HepG2 (cell line): ENCODE measurements at regions not wholly inside any gene's neighbourhood (a gene's known extent, or its start where the extent isn't known, plus 50 kb on each side); places are given as distances from the start of the nearest gene placed in this dataset.

ENCODE experiments used
- ATAC-seq: fragments of 200-7000 bp; cut with Tn5 transposase; 3 replicates; pipeline ENCODE4 v1.9.1; 2020; ENCODE audit warnings: mild to moderate bottlenecking, moderate library complexity
- BruUV-seq: library from RNA; stranded (reverse); fragments of 400-500 nt; replicated peaks from 2 replicates; lab custom pipeline; 2021; lab: Mats Ljungman, UMichigan
- CTCF ChIA-PET: fragments of 300-600 bp; formaldehyde crosslinking; extraction: SDS; loops from one replicate; lab custom pipeline; 2021; ENCODE audit warnings: low total read pairs, inconsistent platforms, low intra/inter-chr PET ratio; lab: Yijun Ruan, JAX
- POLR2A ChIA-PET: fragments of 350-600 bp; sonication (Branson Sonifier 250); formaldehyde crosslinking; loops from one replicate; lab custom pipeline; 2020; ENCODE audit warnings: antibody characterized with exemption, inconsistent platforms; lab: Yijun Ruan, JAX
- DNase-seq: peaks from one replicate; pipeline ENCODE4 v3.0.0-alpha.2; 2015; ENCODE audit warnings: low spot score
- FAIRE-seq: peaks from 3 replicates; lab custom pipeline; 2011; peaks lifted over from hg19 to GRCh38; lab: Jason Lieb, UNC
- H2AFZ ChIP-seq: one replicate; pipeline ENCODE4 v1.6.1; 2011; ENCODE audit warnings: low read length, inconsistent platforms
- H3K27ac ChIP-seq: fragments of 300-600 bp; 3 replicates; pipeline ENCODE4 v1.8.0; 2011; ENCODE audit warnings: mixed run types, mild to moderate bottlenecking, mixed read lengths, low read length, inconsistent platforms; ENCODE audit not compliant: insufficient read depth; ENCODE audit errors: extremely low read length
- H3K27me3 ChIP-seq, 2 experiments: fragments of 200-600 bp in 1 of 2; 2 replicates in 1 of 2; 3 replicates in 1 of 2; pipeline versions ENCODE4 v1.6.0 to v1.8.0; 2011; ENCODE audit warnings: low read length in 2 of 2, mild to moderate bottlenecking in 2 of 2, moderate library complexity in 2 of 2, inconsistent platforms in 1 of 2; ENCODE audit not compliant: insufficient read depth in 2 of 2, control insufficient read depth in 1 of 2
- H3K36me3 ChIP-seq, 2 experiments: fragments of 200-600 bp in 1 of 2; replicated peaks in 1 of 2; 2 replicates in 1 of 2; 3 replicates in 1 of 2; pipeline versions ENCODE4 v1.5.1 to v1.8.0; 2011; ENCODE audit warnings: low read length in 2 of 2, inconsistent platforms in 1 of 2; ENCODE audit not compliant: insufficient read depth in 2 of 2, control insufficient read depth in 1 of 2
- H3K4me1 ChIP-seq: 2 replicates; pipeline ENCODE4 v1.5.1; 2012; ENCODE audit warnings: low read length, inconsistent platforms; ENCODE audit not compliant: insufficient read depth
- H3K4me2 ChIP-seq: 2 replicates; pipeline ENCODE4 v1.6.0; 2011; ENCODE audit warnings: low read depth, low read length, inconsistent platforms
- H3K4me3 ChIP-seq, 3 experiments: fragments of 200-600 bp in 1 of 3; sonication (generic), shearing (Covaris generic) in 1 of 3; replicated peaks in 1 of 3; 2 replicates each; pipeline ENCODE4 v1.5.1; 2011 to 2016; ENCODE audit warnings: low read length in 3 of 3, inconsistent platforms in 2 of 3, low read depth in 2 of 3, mild to moderate bottlenecking in 2 of 3, control low read depth in 1 of 3, mixed read lengths in 1 of 3; ENCODE audit not compliant: insufficient read depth in 1 of 3
- H3K79me2 ChIP-seq: one replicate; pipeline ENCODE4 v1.6.1; 2011; ENCODE audit warnings: low read length, inconsistent platforms; ENCODE audit not compliant: insufficient read depth
- H3K9ac ChIP-seq: 2 replicates; pipeline ENCODE4 v1.6.0; 2011; ENCODE audit warnings: mild to moderate bottlenecking, low read depth, low read length, inconsistent platforms; ENCODE audit not compliant: insufficient read depth
- H3K9me3 ChIP-seq: 2 replicates; pipeline ENCODE4 v1.5.1; 2012; ENCODE audit warnings: mild to moderate bottlenecking, low read length
- H4K20me1 ChIP-seq: 2 replicates; pipeline ENCODE4 v1.6.0; 2011; ENCODE audit warnings: inconsistent platforms, mild to moderate bottlenecking, low read length, moderate library complexity; ENCODE audit not compliant: insufficient read depth
- ARNT2 ChIP-seq: sonication (generic); formaldehyde crosslinking; IDR thresholded peaks from 2 replicates; pipeline ENCODE4 v1.8.0; 2022; ENCODE audit warnings: mild to moderate bottlenecking, low read depth, missing genetic modification reagents, moderate library complexity
- CENPT ChIP-seq: sonication (generic); formaldehyde crosslinking; IDR thresholded peaks from 2 replicates; pipeline ENCODE4 v1.8.0; 2022; ENCODE audit warnings: low read depth, mild to moderate bottlenecking, moderate library complexity, missing genetic modification reagents
- HOXA3 ChIP-seq: sonication (generic); formaldehyde crosslinking; IDR thresholded peaks from 2 replicates; pipeline ENCODE4 v1.5.0; 2020; ENCODE audit warnings: missing genetic modification reagents
- POLR2AphosphoS5 ChIP-seq: IDR thresholded peaks from 2 replicates; pipeline ENCODE4 v1.6.1; 2012; ENCODE audit warnings: low read depth, low read length
- RAD21 ChIP-seq: fragments of 450-650 bp; formaldehyde crosslinking; IDR thresholded peaks from 2 replicates; pipeline ENCODE4 v1.5.0; 2020; ENCODE audit warnings: mild to moderate bottlenecking
- RBAK ChIP-seq: sonication (generic); formaldehyde crosslinking; IDR thresholded peaks from 2 replicates; pipeline ENCODE4 v1.5.1; 2020; ENCODE audit warnings: mild to moderate bottlenecking, missing genetic modification reagents
- XRCC5 ChIP-seq: fragments of 200-400 bp; formaldehyde crosslinking; optimal IDR thresholded peaks from 2 replicates; pipeline ENCODE3; 2017; ENCODE audit warnings: mild to moderate bottlenecking, low read length
- ZNF10 ChIP-seq: sonication (generic); formaldehyde crosslinking; IDR thresholded peaks from 2 replicates; pipeline ENCODE4 v1.4.0; 2020; ENCODE audit warnings: mild to moderate bottlenecking, low read depth, missing genetic modification reagents, borderline replicate concordance
- ZNF335 ChIP-seq: sonication (generic); formaldehyde crosslinking; IDR thresholded peaks from 2 replicates; pipeline ENCODE4 v1.4.0; 2020; ENCODE audit warnings: missing genetic modification reagents
- ZNF530 ChIP-seq: sonication (generic); formaldehyde crosslinking; IDR thresholded peaks from 2 replicates; pipeline ENCODE4 v1.5.0; 2020; ENCODE audit warnings: low read depth, mild to moderate bottlenecking, missing genetic modification reagents
- ZNF597 ChIP-seq: sonication (generic); formaldehyde crosslinking; IDR thresholded peaks from 2 replicates; pipeline ENCODE4 v1.5.0; 2020; ENCODE audit warnings: missing genetic modification reagents
- WGBS: methylation state at CpG from one replicate; pipeline ENCODE4 v1.1.6; 2017; ENCODE audit warnings: low lambda C conversion rate; 5-methylcytosine and 5-hydroxymethylcytosine counted together
- in situ Hi-C: cut with HindIII; loops from 2 replicates; pipeline ENCODE4 v1.10.0; 2017; ENCODE audit warnings: low pct_unique_long_range_greater_than_20kb; ENCODE audit not compliant: extremely low pct_ligation_motif_present
- intact Hi-C: fragments of 100-400 bp; cut with micrococcal nuclease; formaldehyde crosslinking; loops from one replicate; pipeline ENCODE4 v1.10.0; 2022; ENCODE audit not compliant: unreplicated experiment
- TF ChIP-seq, protein P1 (sequence below): sonication (generic); formaldehyde crosslinking; IDR thresholded peaks from 2 replicates; pipeline ENCODE4 v1.5.0; 2020; ENCODE audit warnings: mild to moderate bottlenecking, missing genetic modification reagents, moderate library complexity
- TF ChIP-seq, protein P2 (sequence below): sonication (generic); formaldehyde crosslinking; IDR thresholded peaks from 2 replicates; pipeline ENCODE4 v1.4.0; 2020; ENCODE audit warnings: missing genetic modification reagents
- TF ChIP-seq, protein P3 (sequence below), 2 experiments: fragments of 450-650 bp in 1 of 2; sonication (generic) in 1 of 2; formaldehyde crosslinking; IDR thresholded peaks; 2 replicates each; pipeline versions ENCODE4 v1.5.0 to v1.8.0; 2020 to 2022; ENCODE audit warnings: mild to moderate bottlenecking in 1 of 2, missing genetic modification reagents in 1 of 2
- TF ChIP-seq, protein P4 (sequence below): sonication (generic); formaldehyde crosslinking; IDR thresholded peaks from 2 replicates; pipeline ENCODE4 v1.9.0; 2021; ENCODE audit warnings: missing genetic modification reagents, mild to moderate bottlenecking, borderline replicate concordance
- TF ChIP-seq, protein P5 (sequence below): sonication (generic); formaldehyde crosslinking; IDR thresholded peaks from 2 replicates; pipeline ENCODE4 v1.5.0; 2020; ENCODE audit warnings: missing genetic modification reagents

- TF ChIP-seq, protein P1, sequence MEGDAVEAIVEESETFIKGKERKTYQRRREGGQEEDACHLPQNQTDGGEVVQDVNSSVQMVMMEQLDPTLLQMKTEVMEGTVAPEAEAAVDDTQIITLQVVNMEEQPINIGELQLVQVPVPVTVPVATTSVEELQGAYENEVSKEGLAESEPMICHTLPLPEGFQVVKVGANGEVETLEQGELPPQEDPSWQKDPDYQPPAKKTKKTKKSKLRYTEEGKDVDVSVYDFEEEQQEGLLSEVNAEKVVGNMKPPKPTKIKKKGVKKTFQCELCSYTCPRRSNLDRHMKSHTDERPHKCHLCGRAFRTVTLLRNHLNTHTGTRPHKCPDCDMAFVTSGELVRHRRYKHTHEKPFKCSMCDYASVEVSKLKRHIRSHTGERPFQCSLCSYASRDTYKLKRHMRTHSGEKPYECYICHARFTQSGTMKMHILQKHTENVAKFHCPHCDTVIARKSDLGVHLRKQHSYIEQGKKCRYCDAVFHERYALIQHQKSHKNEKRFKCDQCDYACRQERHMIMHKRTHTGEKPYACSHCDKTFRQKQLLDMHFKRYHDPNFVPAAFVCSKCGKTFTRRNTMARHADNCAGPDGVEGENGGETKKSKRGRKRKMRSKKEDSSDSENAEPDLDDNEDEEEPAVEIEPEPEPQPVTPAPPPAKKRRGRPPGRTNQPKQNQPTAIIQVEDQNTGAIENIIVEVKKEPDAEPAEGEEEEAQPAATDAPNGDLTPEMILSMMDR (CRISPR knock-in tag) = peak; percentile 83
- no peak for TF ChIP-seq CENPT
- TF ChIP-seq POLR2AphosphoS5 = no peak
- no peak for TF ChIP-seq ZNF530 (CRISPR knock-in tag)
- TF ChIP-seq XRCC5 = peak; percentile 41
- TF ChIP-seq ZNF335 (CRISPR knock-in tag) = no peak
These were observed 172.1 kb upstream of the GGTLC1 start (continued) for GRCh38 chr20:24160563-24161281.

DNA sequence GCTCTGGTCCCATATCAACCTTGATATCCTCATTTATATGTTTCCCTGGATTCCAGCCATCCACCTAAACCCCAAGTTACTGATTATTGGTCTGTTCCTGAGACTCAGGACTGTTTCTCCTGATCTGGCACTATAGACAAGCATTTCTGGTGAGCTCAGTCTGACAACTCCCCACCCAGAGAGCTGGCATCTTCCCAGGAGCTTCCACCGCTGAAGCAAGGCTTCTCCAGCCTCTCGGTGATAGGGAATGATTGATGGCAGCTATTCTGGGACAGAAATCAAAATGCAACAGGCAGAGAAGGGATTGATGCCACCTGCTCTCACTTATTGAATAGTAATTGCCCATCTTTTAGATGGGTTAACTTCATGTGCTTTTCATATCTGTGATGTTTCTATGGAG, 169.7 kb upstream of the GGTLC1 start:
- in situ Hi-C loops = loop anchor here (25.0 kb wide), 1 partner anchor 221 kb away; no protein-coding TSS in a partner anchor
- POLR2A ChIA-PET = no interaction called here
- CTCF ChIA-PET = no interaction called here
- TF ChIP-seq ZNF597 (CRISPR knock-in tag) = no peak
- TF ChIP-seq, protein P2, sequence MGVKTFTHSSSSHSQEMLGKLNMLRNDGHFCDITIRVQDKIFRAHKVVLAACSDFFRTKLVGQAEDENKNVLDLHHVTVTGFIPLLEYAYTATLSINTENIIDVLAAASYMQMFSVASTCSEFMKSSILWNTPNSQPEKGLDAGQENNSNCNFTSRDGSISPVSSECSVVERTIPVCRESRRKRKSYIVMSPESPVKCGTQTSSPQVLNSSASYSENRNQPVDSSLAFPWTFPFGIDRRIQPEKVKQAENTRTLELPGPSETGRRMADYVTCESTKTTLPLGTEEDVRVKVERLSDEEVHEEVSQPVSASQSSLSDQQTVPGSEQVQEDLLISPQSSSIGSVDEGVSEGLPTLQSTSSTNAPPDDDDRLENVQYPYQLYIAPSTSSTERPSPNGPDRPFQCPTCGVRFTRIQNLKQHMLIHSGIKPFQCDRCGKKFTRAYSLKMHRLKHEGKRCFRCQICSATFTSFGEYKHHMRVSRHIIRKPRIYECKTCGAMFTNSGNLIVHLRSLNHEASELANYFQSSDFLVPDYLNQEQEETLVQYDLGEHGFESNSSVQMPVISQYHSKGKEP (CRISPR knock-in tag) = no peak
- TF ChIP-seq RBAK (CRISPR knock-in tag) = no peak
- no peak for TF ChIP-seq ARNT2
- TF ChIP-seq HOXA3 (CRISPR knock-in tag) = no peak
- no peak for TF ChIP-seq RAD21
- TF ChIP-seq, protein P3, sequence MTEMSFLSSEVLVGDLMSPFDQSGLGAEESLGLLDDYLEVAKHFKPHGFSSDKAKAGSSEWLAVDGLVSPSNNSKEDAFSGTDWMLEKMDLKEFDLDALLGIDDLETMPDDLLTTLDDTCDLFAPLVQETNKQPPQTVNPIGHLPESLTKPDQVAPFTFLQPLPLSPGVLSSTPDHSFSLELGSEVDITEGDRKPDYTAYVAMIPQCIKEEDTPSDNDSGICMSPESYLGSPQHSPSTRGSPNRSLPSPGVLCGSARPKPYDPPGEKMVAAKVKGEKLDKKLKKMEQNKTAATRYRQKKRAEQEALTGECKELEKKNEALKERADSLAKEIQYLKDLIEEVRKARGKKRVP (CRISPR knock-in tag; IDR thresholded peaks at IDR 0.05) = no peak
- no peak for TF ChIP-seq ZNF10 (CRISPR knock-in tag)
- TF ChIP-seq, protein P4, sequence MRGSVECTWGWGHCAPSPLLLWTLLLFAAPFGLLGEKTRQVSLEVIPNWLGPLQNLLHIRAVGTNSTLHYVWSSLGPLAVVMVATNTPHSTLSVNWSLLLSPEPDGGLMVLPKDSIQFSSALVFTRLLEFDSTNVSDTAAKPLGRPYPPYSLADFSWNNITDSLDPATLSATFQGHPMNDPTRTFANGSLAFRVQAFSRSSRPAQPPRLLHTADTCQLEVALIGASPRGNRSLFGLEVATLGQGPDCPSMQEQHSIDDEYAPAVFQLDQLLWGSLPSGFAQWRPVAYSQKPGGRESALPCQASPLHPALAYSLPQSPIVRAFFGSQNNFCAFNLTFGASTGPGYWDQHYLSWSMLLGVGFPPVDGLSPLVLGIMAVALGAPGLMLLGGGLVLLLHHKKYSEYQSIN (CRISPR knock-in tag) = no peak
- TF ChIP-seq, protein P5, sequence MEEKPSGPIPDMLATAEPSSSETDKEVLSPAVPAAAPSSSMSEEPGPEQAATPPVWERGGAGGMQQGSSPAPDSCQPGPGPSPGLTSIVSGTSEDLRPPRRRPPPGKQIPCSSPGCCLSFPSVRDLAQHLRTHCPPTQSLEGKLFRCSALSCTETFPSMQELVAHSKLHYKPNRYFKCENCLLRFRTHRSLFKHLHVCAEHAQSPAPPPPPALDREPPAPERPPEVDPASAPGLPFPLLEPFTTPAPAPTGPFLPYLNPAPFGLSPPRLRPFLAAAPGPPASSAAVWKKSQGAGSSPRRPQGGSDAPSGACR (CRISPR knock-in tag) = no peak

More for the DNA sequence above, 169.7 kb upstream of the GGTLC1 start:
- H3K36me3 ChIP-seq = no peaks in the 10 kb centered on the region
- H3K79me2 ChIP-seq = no peaks in the 10 kb centered on the region
- no peak for FAIRE-seq
- no peak overlapping the region for H2AFZ ChIP-seq
- no peaks in the 10 kb centered on the region for H3K9me3 ChIP-seq
- no peaks in the 10 kb centered on the region for H3K27me3 ChIP-seq
- ATAC-seq = no peak
- H3K4me3 ChIP-seq = no peak overlapping the region
- 3% methylated on average over 2 of the region's 2 CpGs for WGBS
- no TSS peak for BruUV-seq
- no peak overlapping the region for H3K9ac ChIP-seq
- H3K27ac ChIP-seq = no peak overlapping the region
- no peaks in the 10 kb centered on the region for H3K4me1 ChIP-seq
- intact Hi-C loops = no loop called here
- H4K20me1 ChIP-seq = no peaks in the 10 kb centered on the region
- DNase-seq = no peak
- H3K4me2 ChIP-seq = no peak overlapping the region
